Transverse colon (tissue), 4 donors: ENCODE measurements at regions not wholly inside any gene's neighbourhood (a gene's known extent, or its start where the extent isn't known, plus 50 kb on each side); places are given as distances from the start of the nearest gene placed in this dataset.

Source experiments
- CTCF ChIP-seq, 5 experiments: fragments of 200-600 bp in 3 of 5; fragments of 450-650 bp in 2 of 5; sonication (generic) in 3 of 5; IDR thresholded peaks; 1 replicate in 2 of 5; 2 replicates in 3 of 5; pipeline ENCODE4 v1.5.1; 2016 to 2017; ENCODE audit warnings: antibody characterized with exemption in 5 of 5, inconsistent platforms in 3 of 5, mild to moderate bottlenecking in 2 of 5, moderate library complexity in 1 of 5
- POLR2A ChIP-seq: fragments of 450-650 bp; IDR thresholded peaks from one replicate; pipeline ENCODE4 v1.6.1; 2016; ENCODE audit warnings: antibody characterized with exemption, mild to moderate bottlenecking, moderate library complexity
- POLR2AphosphoS5 ChIP-seq, 3 donors: sonication (generic); formaldehyde crosslinking; IDR thresholded peaks; one replicate each; pipeline ENCODE4 v1.6.1; 2016; ENCODE audit warnings: antibody characterized with exemption in 3 of 3

- TF ChIP-seq CTCF (IDR thresholded peaks at IDR 0.05) (no peak), POLR2A (no peak), POLR2AphosphoS5 (IDR thresholded peaks at IDR 0.05) (no peak)
These were observed 893.4 kb downstream of the DIAPH3 start for GRCh38 chr13:59270327-59270726.
